H9 (cell line): ENCODE measurements at regions not wholly inside any gene's neighbourhood (a gene's known extent, or its start where the extent isn't known, plus 50 kb on each side); places are given as distances from the start of the nearest gene placed in this dataset.

ENCODE experiments used
- DNase-seq: peaks from one replicate; pipeline ENCODE4 v3.0.0-alpha.2; 2017
- H2AFZ ChIP-seq: one replicate; pipeline ENCODE4 v1.6.1; 2013; ENCODE audit warnings: mild to moderate bottlenecking, low read length, control low read depth, moderate library complexity
- H2AK5ac ChIP-seq: 2 replicates; pipeline ENCODE4 v1.6.1; 2013; ENCODE audit warnings: low read length, control low read depth, mixed read lengths; ENCODE audit not compliant: insufficient read length
- H2BK120ac ChIP-seq: one replicate; pipeline ENCODE4 v1.6.1; 2013; ENCODE audit warnings: low read depth, mild to moderate bottlenecking, low read length, control low read depth, inconsistent platforms; ENCODE audit not compliant: poor library complexity, severe bottlenecking
- H2BK12ac ChIP-seq: 2 replicates; pipeline ENCODE4 v1.6.1; 2013; ENCODE audit warnings: low read length, control low read depth, mixed read lengths, low read depth; ENCODE audit not compliant: insufficient read length
- H2BK15ac ChIP-seq: 2 replicates; pipeline ENCODE4 v1.6.1; 2013; ENCODE audit warnings: low read depth, low read length, control low read depth
- H2BK20ac ChIP-seq: one replicate; pipeline ENCODE4 v1.6.1; 2013; ENCODE audit warnings: low read depth, mild to moderate bottlenecking, low read length, control low read depth, inconsistent platforms; ENCODE audit not compliant: poor library complexity, severe bottlenecking
- H2BK5ac ChIP-seq: 2 replicates; pipeline ENCODE4 v1.6.1; 2013; ENCODE audit warnings: low read length, control low read depth, mixed read lengths; ENCODE audit not compliant: insufficient read length
- H3K14ac ChIP-seq: 2 replicates; pipeline ENCODE4 v1.6.1; 2013; ENCODE audit warnings: low read length, control low read depth; ENCODE audit not compliant: insufficient read depth
- H3K18ac ChIP-seq: 2 replicates; pipeline ENCODE4 v1.6.1; 2013; ENCODE audit warnings: low read depth, mild to moderate bottlenecking, mixed read lengths, low read length, control low read depth; ENCODE audit not compliant: insufficient read length
- H3K23ac ChIP-seq: 2 replicates; pipeline ENCODE4 v1.6.1; 2013; ENCODE audit warnings: low read length, control low read depth, mixed read lengths, low read depth; ENCODE audit not compliant: insufficient read length
- H3K23me2 ChIP-seq: 2 replicates; pipeline ENCODE4 v1.6.1; 2013; ENCODE audit warnings: low read depth, mild to moderate bottlenecking, mixed read lengths, low read length, control low read depth; ENCODE audit not compliant: insufficient read length, poor library complexity, severe bottlenecking
- H3K27ac ChIP-seq: 2 replicates; pipeline ENCODE4 v1.5.1; 2013; ENCODE audit warnings: low read length, control low read depth, mixed read lengths, low read depth; ENCODE audit not compliant: insufficient read length
- H3K27me3 ChIP-seq: 2 replicates; pipeline ENCODE4 v1.6.1; 2013; ENCODE audit warnings: low read length, control low read depth, inconsistent platforms; ENCODE audit not compliant: insufficient read depth
- H3K4ac ChIP-seq: 2 replicates; pipeline ENCODE4 v1.6.1; 2013; ENCODE audit warnings: low read depth, mild to moderate bottlenecking, control low read depth, inconsistent platforms, low read length, moderate library complexity
- H3K4me1 ChIP-seq: 2 replicates; pipeline ENCODE4 v1.6.1; 2013; ENCODE audit warnings: low read length, control low read depth, inconsistent platforms; ENCODE audit not compliant: insufficient read depth
- H3K4me2 ChIP-seq: 2 replicates; pipeline ENCODE4 v1.6.1; 2013; ENCODE audit warnings: low read length, control low read depth, mixed read lengths; ENCODE audit not compliant: insufficient read length, insufficient read depth
- H3K56ac ChIP-seq: 2 replicates; pipeline ENCODE4 v1.6.1; 2013; ENCODE audit warnings: low read depth, mild to moderate bottlenecking, mixed read lengths, low read length, control low read depth; ENCODE audit not compliant: insufficient read length
- H3K79me1 ChIP-seq: 2 replicates; pipeline ENCODE4 v1.6.1; 2013; ENCODE audit warnings: low read depth, mild to moderate bottlenecking, moderate library complexity, low read length, control low read depth, inconsistent platforms; ENCODE audit not compliant: insufficient read depth, poor library complexity, severe bottlenecking
- H3K79me2 ChIP-seq: 2 replicates; pipeline ENCODE4 v1.6.1; 2013; ENCODE audit warnings: low read length, control low read depth, inconsistent platforms; ENCODE audit not compliant: insufficient read depth
- H3K9ac ChIP-seq: 2 replicates; pipeline ENCODE4 v1.6.1; 2013; ENCODE audit warnings: low read length, control low read depth, mixed read lengths; ENCODE audit not compliant: insufficient read length; ENCODE audit errors: extremely low read depth
- H3K9me3 ChIP-seq: one replicate; pipeline ENCODE4 v1.6.1; 2013; ENCODE audit warnings: low read depth, low read length, inconsistent platforms; ENCODE audit not compliant: control insufficient read depth
- H3T11ph ChIP-seq: one replicate; pipeline ENCODE4 v1.6.1; 2013; ENCODE audit warnings: mild to moderate bottlenecking, low read length, control low read depth, inconsistent platforms
- H4K20me1 ChIP-seq: one replicate; pipeline ENCODE4 v1.6.1; 2013; ENCODE audit not compliant: control insufficient read depth, insufficient read length, insufficient read depth
- H4K5ac ChIP-seq: 2 replicates; pipeline ENCODE4 v1.6.1; 2013; ENCODE audit warnings: low read depth, mild to moderate bottlenecking, mixed read lengths, low read length, control low read depth; ENCODE audit not compliant: insufficient read length
- H4K8ac ChIP-seq: replicated peaks from 2 replicates; pipeline ENCODE4 v1.6.1; 2013; ENCODE audit warnings: low read length, control low read depth, mixed read lengths, low read depth; ENCODE audit not compliant: insufficient read length
- H4K91ac ChIP-seq: 2 replicates; pipeline ENCODE4 v1.6.1; 2013; ENCODE audit warnings: low read depth, mild to moderate bottlenecking, moderate library complexity, mixed read lengths, low read length, control low read depth; ENCODE audit not compliant: insufficient read length
- H3K27ac Mint-ChIP-seq, 3 experiments: 2 replicates in 2 of 3; 3 replicates in 1 of 3; pipeline ENCODE4 v1.8.0; 2020 to 2021; ENCODE audit warnings: mixed read lengths in 3 of 3, mild to moderate bottlenecking in 1 of 3, moderate library complexity in 1 of 3
- H3K27me3 Mint-ChIP-seq: 2 replicates; pipeline ENCODE4 v1.8.0; 2021; ENCODE audit warnings: low read depth, mild to moderate bottlenecking, moderate library complexity, mixed read lengths
- H3K36me3 Mint-ChIP-seq, 3 experiments: 2 replicates in 2 of 3; 3 replicates in 1 of 3; pipeline ENCODE4 v1.8.0; 2020 to 2021; ENCODE audit warnings: low read depth in 3 of 3, mixed read lengths in 3 of 3; ENCODE audit not compliant: insufficient read depth in 1 of 3
- H3K4me1 Mint-ChIP-seq, 2 experiments: 2 replicates each; pipeline ENCODE4 v1.8.0; 2020; ENCODE audit warnings: mixed read lengths in 2 of 2
- H3K4me3 Mint-ChIP-seq, 2 experiments: 2 replicates in 1 of 2; 3 replicates in 1 of 2; pipeline ENCODE4 v1.8.0; 2020 to 2021; ENCODE audit warnings: mild to moderate bottlenecking in 2 of 2, mixed read lengths in 2 of 2, moderate library complexity in 1 of 2
- H3K9me3 Mint-ChIP-seq, 2 experiments: 2 replicates in 1 of 2; 3 replicates in 1 of 2; pipeline ENCODE4 v1.8.0; 2020; ENCODE audit warnings: mild to moderate bottlenecking in 2 of 2, mixed read lengths in 2 of 2, moderate library complexity in 1 of 2
- WGBS: extraction: QIAGEN DNeasy Blood & Tissue Kit; methylation state at CpG from one replicate; pipeline ENCODE4 v1.1.7; 2013; ENCODE audit warnings: missing lambda C conversion rate, low lambda C conversion rate, mixed read lengths; ENCODE audit not compliant: insufficient read length; ENCODE audit errors: extremely low coverage; 5-methylcytosine and 5-hydroxymethylcytosine counted together
- TF ChIP-seq, protein P1 (sequence below): fragments of 200-600 bp; sonication (generic); conservative IDR thresholded peaks from 3 replicates; pipeline ENCODE4 v1.8.0; 2021; ENCODE audit warnings: antibody characterized with exemption, mild to moderate bottlenecking

DNA sequence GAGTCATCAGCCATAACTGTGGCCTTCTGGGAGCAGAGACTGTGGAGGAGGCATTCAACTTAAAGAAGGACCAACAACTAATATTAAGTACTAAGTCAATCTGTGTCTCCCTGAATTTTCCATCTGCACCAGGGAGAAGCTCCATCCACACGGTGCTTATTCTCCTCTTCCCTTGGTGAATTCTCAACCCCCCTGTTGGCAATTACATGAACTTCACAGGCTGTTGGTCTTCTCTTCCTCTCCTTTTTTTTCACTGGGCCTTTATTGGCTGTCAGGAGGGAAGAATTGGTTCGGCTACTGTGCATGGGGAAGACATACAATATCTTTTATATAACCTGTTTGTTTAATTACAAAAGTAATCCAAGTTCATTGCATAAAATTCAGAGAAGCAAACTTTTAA is 152.8 kb upstream of the IRX6 start:
- H3K79me2 ChIP-seq: no peaks in the 10 kb centered on the region
- DNase-seq: no peak
- H2AFZ ChIP-seq: no peak overlapping the region
- no peak overlapping the region for H2AK5ac ChIP-seq
- no peaks in the 10 kb centered on the region for H3K9me3 ChIP-seq
- no CpG with 5 or more reads among the region's 2 CpGs for WGBS
- TF ChIP-seq, protein P1, sequence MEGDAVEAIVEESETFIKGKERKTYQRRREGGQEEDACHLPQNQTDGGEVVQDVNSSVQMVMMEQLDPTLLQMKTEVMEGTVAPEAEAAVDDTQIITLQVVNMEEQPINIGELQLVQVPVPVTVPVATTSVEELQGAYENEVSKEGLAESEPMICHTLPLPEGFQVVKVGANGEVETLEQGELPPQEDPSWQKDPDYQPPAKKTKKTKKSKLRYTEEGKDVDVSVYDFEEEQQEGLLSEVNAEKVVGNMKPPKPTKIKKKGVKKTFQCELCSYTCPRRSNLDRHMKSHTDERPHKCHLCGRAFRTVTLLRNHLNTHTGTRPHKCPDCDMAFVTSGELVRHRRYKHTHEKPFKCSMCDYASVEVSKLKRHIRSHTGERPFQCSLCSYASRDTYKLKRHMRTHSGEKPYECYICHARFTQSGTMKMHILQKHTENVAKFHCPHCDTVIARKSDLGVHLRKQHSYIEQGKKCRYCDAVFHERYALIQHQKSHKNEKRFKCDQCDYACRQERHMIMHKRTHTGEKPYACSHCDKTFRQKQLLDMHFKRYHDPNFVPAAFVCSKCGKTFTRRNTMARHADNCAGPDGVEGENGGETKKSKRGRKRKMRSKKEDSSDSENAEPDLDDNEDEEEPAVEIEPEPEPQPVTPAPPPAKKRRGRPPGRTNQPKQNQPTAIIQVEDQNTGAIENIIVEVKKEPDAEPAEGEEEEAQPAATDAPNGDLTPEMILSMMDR: peak; percentile 44
- Mint-ChIP-seq H3K27ac (no peak overlapping the region), H3K4me1 (peaks cover 16 to 19% of the 10 kb centered on the region in 2 experiments), H3K27me3 (no peaks in the 10 kb centered on the region; the same call in 1 of the 2 replicates), H3K36me3 (no peaks in the 10 kb centered on the region), H3K9me3 (no peaks in the 10 kb centered on the region; a peak in 1 of 5 replicates), H3K4me3 (no peak overlapping the region)
- peaks cover 2% of the 10 kb centered on the region for H3K4me1 ChIP-seq
- H2BK120ac ChIP-seq: no peak overlapping the region
- no peak overlapping the region for H3K4ac ChIP-seq
- no peak overlapping the region for H4K91ac ChIP-seq
- H3K23ac ChIP-seq: no peak overlapping the region
- H3K4me2 ChIP-seq: no peak overlapping the region
- H3K23me2 ChIP-seq: no peaks in the 10 kb centered on the region
- no peaks in the 10 kb centered on the region for H3K27me3 ChIP-seq
- H3K9ac ChIP-seq: no peak overlapping the region
- H2BK15ac ChIP-seq: no peak overlapping the region
- no peak overlapping the region for H3K18ac ChIP-seq
- no peak overlapping the region for H4K8ac ChIP-seq
- H3K79me1 ChIP-seq: no peaks in the 10 kb centered on the region
- no peak overlapping the region for H3T11ph ChIP-seq
- no peak overlapping the region for H3K56ac ChIP-seq
- H2BK5ac ChIP-seq: no peak overlapping the region
- H2BK20ac ChIP-seq: no peak overlapping the region
- H3K14ac ChIP-seq: no peak overlapping the region
- no peaks in the 10 kb centered on the region for H4K20me1 ChIP-seq
- H3K27ac ChIP-seq: no peak overlapping the region
- H2BK12ac ChIP-seq: no peak overlapping the region
- H4K5ac ChIP-seq: no peak overlapping the region
